ENCODE measurements at regions not wholly inside any gene's neighbourhood (a gene's known extent, or its start where the extent isn't known, plus 50 kb on each side); places are given as distances from the start of the nearest gene placed in this dataset.

- ATAC-seq (replicated peaks) (no peak), DNase-seq (no peak)
- H3K27me3 Mint-ChIP-seq = no peaks in the 10 kb centered on the region
- peaks cover 0 to 2% of the 10 kb centered on the region in 2 donors for H3K9me3 Mint-ChIP-seq
- H3K4me1 Mint-ChIP-seq (ENCODE audit: low read depth in 2 of 2) = no peaks in the 10 kb centered on the region
- H3K4me3 Mint-ChIP-seq = no peak overlapping the region
- no peak overlapping the region for H3K27ac Mint-ChIP-seq
- no peaks in the 10 kb centered on the region for H3K36me3 Mint-ChIP-seq (ENCODE audit: insufficient read depth)
These were observed 439.4 kb downstream of the SPRY1 start for GRCh38 chr4:123835831-123836590.

GRCh38 chr4:123836851-123837595, 440.4 kb downstream of the SPRY1 start:
- ATAC-seq (replicated peaks) (no peak), DNase-seq (no peak)
- H3K9me3 Mint-ChIP-seq = peaks cover 0 to under 1% of the 10 kb centered on the region in 2 donors
- no peaks in the 10 kb centered on the region for H3K36me3 Mint-ChIP-seq (ENCODE audit: insufficient read depth)
- no peak overlapping the region for H3K4me3 Mint-ChIP-seq
- no peaks in the 10 kb centered on the region for H3K4me1 Mint-ChIP-seq (ENCODE audit: low read depth in 2 of 2)
- no peak overlapping the region for H3K27ac Mint-ChIP-seq
- no peaks in the 10 kb centered on the region for H3K27me3 Mint-ChIP-seq

DNA sequence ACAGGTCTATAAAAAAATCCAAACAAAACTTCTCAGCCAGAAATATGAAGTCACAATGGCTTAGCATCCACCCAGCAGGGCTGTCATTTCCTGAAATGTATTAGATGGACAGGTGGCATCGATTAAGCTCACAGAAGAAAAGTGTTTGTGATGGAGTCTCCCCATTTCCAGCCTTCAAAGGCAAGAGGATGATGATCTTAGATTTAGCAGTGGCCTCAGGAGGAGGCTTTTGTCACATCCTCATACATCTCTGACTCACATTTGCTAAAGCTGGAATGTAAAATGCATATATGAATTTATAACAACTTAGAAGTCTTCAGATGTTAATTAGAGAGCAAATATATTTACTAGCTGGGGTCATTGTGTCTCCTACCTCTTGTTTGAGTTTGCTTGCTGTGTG, 441.9 kb downstream of the SPRY1 start:
- no peaks in the 10 kb centered on the region for H3K27me3 Mint-ChIP-seq
- no peak overlapping the region for H3K27ac Mint-ChIP-seq
- no peaks in the 10 kb centered on the region for H3K36me3 Mint-ChIP-seq (ENCODE audit: insufficient read depth)
- H3K4me1 Mint-ChIP-seq (ENCODE audit: low read depth in 2 of 2) = no peaks in the 10 kb centered on the region
- ATAC-seq (replicated peaks) (no peak), DNase-seq (no peak)
- no peaks in the 10 kb centered on the region for H3K9me3 Mint-ChIP-seq
- H3K4me3 Mint-ChIP-seq = no peak overlapping the region

- H3K27me3 Mint-ChIP-seq = peaks cover 0 to 9% of the 10 kb centered on the region in 2 donors
These were observed 443.6 kb downstream of the SPRY1 start for GRCh38 chr4:123840197-123840596.

DNA sequence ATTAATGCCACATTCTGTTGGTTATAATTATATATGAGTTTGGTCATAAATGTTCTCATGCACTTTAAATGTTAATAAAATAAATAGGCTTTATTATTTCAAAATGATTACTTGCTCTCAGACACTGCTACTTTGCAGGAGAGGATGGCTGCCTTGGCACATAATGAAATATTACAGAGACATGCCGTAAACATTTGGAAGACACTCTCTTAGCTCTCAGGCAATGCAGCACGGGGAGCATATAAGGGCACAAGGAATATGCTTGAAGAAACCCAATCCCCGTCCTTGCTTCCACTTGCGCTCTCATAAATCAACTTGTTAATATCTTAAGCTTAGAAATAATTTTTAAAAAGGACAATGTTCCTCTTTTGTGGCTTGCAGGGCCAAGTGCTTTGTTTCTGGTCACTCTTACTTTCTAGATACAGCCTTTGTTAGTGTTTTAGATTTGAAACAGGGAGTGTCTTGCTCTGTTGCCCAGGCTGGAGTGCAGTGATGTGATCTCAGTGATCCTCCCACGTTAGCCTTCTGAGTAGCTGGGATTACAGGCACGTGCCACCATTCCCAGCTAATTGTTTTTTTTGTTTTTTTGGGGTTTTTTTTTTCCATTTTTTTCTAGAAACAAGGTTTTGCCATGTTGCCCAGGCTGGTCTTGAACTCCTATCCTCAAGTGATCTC, 445.0 kb downstream of the SPRY1 start:
- Mint-ChIP-seq H3K9me3 (no peaks in the 10 kb centered on the region), H3K4me1 (ENCODE audit: low read depth in 2 of 2) (no peaks in the 10 kb centered on the region), H3K4me3 (no peak overlapping the region), H3K27me3 (peaks cover 0 to 9% of the 10 kb centered on the region in 2 donors), H3K27ac (no peak overlapping the region), H3K36me3 (ENCODE audit: insufficient read depth) (peaks cover 5% of the 10 kb centered on the region)
- no peak for ATAC-seq (replicated peaks)
- DNase-seq = no peak

More at GRCh38 chr4:123840197-123840596, 443.6 kb downstream of the SPRY1 start:
- Mint-ChIP-seq H3K9me3 (no peaks in the 10 kb centered on the region), H3K4me3 (no peak overlapping the region), H3K4me1 (ENCODE audit: low read depth in 2 of 2) (no peaks in the 10 kb centered on the region), H3K27ac (no peak overlapping the region), H3K36me3 (ENCODE audit: insufficient read depth) (peaks cover 5% of the 10 kb centered on the region)
- DNase-seq (no peak), ATAC-seq (replicated peaks) (no peak)

DNA sequence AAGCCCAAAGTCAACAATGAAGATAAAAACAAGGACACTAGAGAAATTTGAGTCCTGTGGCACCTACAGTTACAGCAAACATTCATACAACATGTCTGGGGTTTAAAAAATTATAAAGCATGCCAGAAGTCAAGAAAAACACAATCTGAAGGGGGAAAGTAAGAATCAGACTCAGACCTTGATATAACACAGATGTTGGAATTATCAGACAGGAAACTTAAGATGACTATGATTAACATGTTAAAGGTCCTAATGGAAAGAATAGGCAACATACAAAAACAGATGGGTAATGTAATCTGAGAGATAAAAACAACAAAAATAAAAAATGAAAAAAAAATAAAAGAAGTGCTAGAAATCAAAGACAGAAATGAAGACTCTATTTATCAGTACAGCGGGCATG, 446.5 kb downstream of the SPRY1 start:
- H3K36me3 Mint-ChIP-seq (ENCODE audit: insufficient read depth) = peaks cover 5% of the 10 kb centered on the region
- H3K27ac Mint-ChIP-seq = no peak overlapping the region
- no peaks in the 10 kb centered on the region for H3K4me1 Mint-ChIP-seq (ENCODE audit: low read depth in 2 of 2)
- no peak overlapping the region for H3K4me3 Mint-ChIP-seq
- H3K9me3 Mint-ChIP-seq = no peaks in the 10 kb centered on the region
- no peak for DNase-seq
- peaks cover 0 to 9% of the 10 kb centered on the region in 2 donors for H3K27me3 Mint-ChIP-seq
- ATAC-seq (replicated peaks) = no peak

GRCh38 chr4:123844374-123844773, 447.8 kb downstream of the SPRY1 start:
- ATAC-seq (replicated peaks) (no peak), DNase-seq (no peak)
- H3K27me3 Mint-ChIP-seq = peaks cover 0 to 9% of the 10 kb centered on the region in 2 donors
- no peaks in the 10 kb centered on the region for H3K9me3 Mint-ChIP-seq
- peaks cover 5% of the 10 kb centered on the region for H3K36me3 Mint-ChIP-seq (ENCODE audit: insufficient read depth)
- H3K4me3 Mint-ChIP-seq = no peak overlapping the region
- H3K4me1 Mint-ChIP-seq (ENCODE audit: low read depth in 2 of 2) = no peaks in the 10 kb centered on the region
- H3K27ac Mint-ChIP-seq = no peak overlapping the region

DNA sequence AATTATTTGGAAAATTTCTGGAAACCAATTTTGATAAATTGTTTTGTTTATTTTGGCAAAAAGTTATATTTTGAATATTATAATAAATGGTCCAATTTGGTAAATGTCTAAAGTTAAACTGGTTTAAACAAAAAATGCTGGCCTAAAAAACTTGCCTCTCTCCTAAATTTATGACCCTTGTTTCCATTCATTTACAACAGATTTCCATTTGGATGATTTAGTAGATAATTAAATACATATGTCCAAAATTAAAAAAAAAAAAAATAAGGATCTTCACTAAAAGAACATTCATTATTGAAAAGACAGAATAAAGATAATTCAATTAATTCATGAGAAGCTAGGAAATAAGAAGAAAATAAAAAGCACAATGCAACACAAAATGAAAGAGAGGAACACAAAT, 449.5 kb downstream of the SPRY1 start:
- H3K36me3 Mint-ChIP-seq (ENCODE audit: insufficient read depth) = peaks cover 5% of the 10 kb centered on the region
- H3K4me1 Mint-ChIP-seq (ENCODE audit: low read depth in 2 of 2) = no peaks in the 10 kb centered on the region
- H3K9me3 Mint-ChIP-seq = no peaks in the 10 kb centered on the region
- H3K27ac Mint-ChIP-seq = no peak overlapping the region
- H3K27me3 Mint-ChIP-seq = peaks cover 0 to 9% of the 10 kb centered on the region in 2 donors
- no peak for DNase-seq
- no peak overlapping the region for H3K4me3 Mint-ChIP-seq
- no peak for ATAC-seq (replicated peaks)

DNA sequence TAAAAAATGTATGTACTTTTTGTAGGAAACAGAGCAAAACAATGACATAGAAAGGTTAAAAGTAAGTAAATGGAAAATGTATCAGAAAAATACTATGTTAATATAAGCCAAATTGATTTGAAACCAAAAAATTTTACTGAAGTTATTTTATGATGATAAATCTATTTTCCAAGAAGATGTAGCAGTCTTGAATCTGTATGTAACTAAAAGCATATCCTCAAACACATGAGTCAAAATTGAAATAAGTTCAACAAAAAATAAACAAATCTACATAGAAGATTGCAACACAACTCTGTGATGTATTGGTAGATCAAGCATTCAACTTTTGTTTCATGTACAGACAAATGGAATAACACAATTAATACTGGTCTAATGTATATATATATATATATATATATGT, 450.0 kb downstream of the SPRY1 start:
- ATAC-seq (replicated peaks) = no peak
- no peak overlapping the region for H3K4me3 Mint-ChIP-seq

GRCh38 chr4:123848606-123849005, 452.0 kb downstream of the SPRY1 start:
- no peak overlapping the region for H3K4me3 Mint-ChIP-seq
- DNase-seq (no peak), ATAC-seq (replicated peaks) (no peak)
- H3K27ac Mint-ChIP-seq = no peak overlapping the region
- H3K4me1 Mint-ChIP-seq (ENCODE audit: low read depth in 2 of 2) = no peaks in the 10 kb centered on the region
- peaks cover 0 to 9% of the 10 kb centered on the region in 2 donors for H3K27me3 Mint-ChIP-seq
- peaks cover 5% of the 10 kb centered on the region for H3K36me3 Mint-ChIP-seq (ENCODE audit: insufficient read depth)
- no peaks in the 10 kb centered on the region for H3K9me3 Mint-ChIP-seq

More for the DNA sequence above, 450.0 kb downstream of the SPRY1 start:
- DNase-seq = no peak
- Mint-ChIP-seq H3K9me3 (no peaks in the 10 kb centered on the region), H3K4me1 (ENCODE audit: low read depth in 2 of 2) (no peaks in the 10 kb centered on the region), H3K36me3 (ENCODE audit: insufficient read depth) (peaks cover 5% of the 10 kb centered on the region), H3K27me3 (peaks cover 0 to 9% of the 10 kb centered on the region in 2 donors), H3K27ac (no peak overlapping the region)

DNA sequence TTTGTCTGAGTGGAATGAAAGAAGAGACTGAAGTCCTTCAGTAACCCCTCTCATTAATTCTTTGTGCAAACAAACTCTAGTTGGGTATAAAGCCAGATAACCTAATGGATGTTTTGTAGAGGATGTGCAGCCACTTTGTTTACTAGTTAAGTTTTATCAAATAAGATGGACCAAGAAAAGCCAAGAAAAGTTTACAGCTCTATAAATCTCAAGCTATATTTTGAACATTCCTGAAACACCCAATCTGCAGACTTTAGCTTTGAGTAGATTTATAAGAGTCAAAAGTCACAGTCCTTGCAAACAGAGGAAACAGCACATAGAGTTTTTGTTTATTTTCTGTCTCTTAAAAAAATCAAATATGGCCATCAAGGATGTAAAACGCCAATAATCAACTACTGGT, 452.9 kb downstream of the SPRY1 start:
- DNase-seq (no peak), ATAC-seq (replicated peaks) (no peak)
- Mint-ChIP-seq H3K36me3 (ENCODE audit: insufficient read depth) (peaks cover 3% of the 10 kb centered on the region), H3K4me3 (no peak overlapping the region), H3K27ac (no peak overlapping the region), H3K4me1 (ENCODE audit: low read depth in 2 of 2) (no peaks in the 10 kb centered on the region), H3K9me3 (no peaks in the 10 kb centered on the region), H3K27me3 (peaks cover 0 to 3% of the 10 kb centered on the region in 2 donors)

DNA sequence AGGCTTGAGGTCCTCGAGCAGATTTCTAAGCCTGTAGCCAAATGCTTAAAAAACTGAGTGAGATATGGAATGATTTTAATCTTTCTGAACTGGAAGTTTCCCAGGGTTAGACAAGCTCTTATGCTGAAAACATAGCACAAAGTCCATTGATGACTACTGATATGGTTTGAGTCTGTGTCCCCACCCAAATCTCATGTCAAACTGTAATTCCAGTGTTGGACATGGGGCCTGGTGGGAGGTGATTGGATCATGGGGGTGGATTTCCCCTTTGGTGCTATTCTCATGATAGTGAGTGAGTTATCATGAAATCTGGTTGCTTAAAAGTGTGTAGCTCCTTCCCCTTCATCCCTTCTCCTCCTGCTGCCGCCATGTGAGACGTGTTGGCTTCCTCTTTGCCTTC, 454.9 kb downstream of the SPRY1 start:
- no peak for DNase-seq
- Mint-ChIP-seq H3K9me3 (no peaks in the 10 kb centered on the region), H3K36me3 (ENCODE audit: insufficient read depth) (no peaks in the 10 kb centered on the region), H3K4me1 (ENCODE audit: low read depth in 2 of 2) (no peaks in the 10 kb centered on the region), H3K27me3 (no peaks in the 10 kb centered on the region), H3K27ac (no peak overlapping the region), H3K4me3 (no peak overlapping the region)
- no peak for ATAC-seq (replicated peaks)

- Mint-ChIP-seq H3K27me3 (no peaks in the 10 kb centered on the region), H3K4me1 (ENCODE audit: low read depth in 2 of 2) (no peaks in the 10 kb centered on the region), H3K36me3 (ENCODE audit: insufficient read depth) (no peaks in the 10 kb centered on the region), H3K4me3 (no peak overlapping the region), H3K9me3 (peaks cover 0 to 1% of the 10 kb centered on the region in 2 donors), H3K27ac (no peak overlapping the region)
- ATAC-seq (replicated peaks) = no peak
- DNase-seq = no peak
These were observed 457.1 kb downstream of the SPRY1 start for GRCh38 chr4:123853651-123854050.
